CD14-positive monocyte (primary cell): ENCODE measurements at regions not wholly inside any gene's neighbourhood (a gene's known extent, or its start where the extent isn't known, plus 50 kb on each side); places are given as distances from the start of the nearest gene placed in this dataset.

ENCODE experiments used
- DNase-seq, 3 donors: peaks; one replicate each; pipeline ENCODE4 v3.0.0-alpha.2; 2011 to 2022
- H2AFZ ChIP-seq: 2 replicates; pipeline ENCODE4 v1.6.0; 2012; ENCODE audit warnings: mild to moderate bottlenecking, low read depth, low read length, inconsistent platforms; ENCODE audit not compliant: insufficient read depth, poor library complexity, severe bottlenecking
- H3K27ac ChIP-seq, 2 donors: 1 replicate in 1 of 2; 2 replicates in 1 of 2; pipeline ENCODE4 v1.5.1; 2012 to 2013; ENCODE audit warnings: low read length in 2 of 2, control low read depth in 1 of 2, inconsistent platforms in 1 of 2, low read depth in 1 of 2, mild to moderate bottlenecking in 1 of 2
- H3K27me3 ChIP-seq, 2 donors: one replicate each; pipeline versions ENCODE4 v1.6.0 to v1.6.1; 2011 to 2013; ENCODE audit warnings: low read length in 2 of 2; ENCODE audit not compliant: control insufficient read depth in 2 of 2, insufficient read depth in 2 of 2
- H3K36me3 ChIP-seq, 2 donors: replicated peaks in 1 of 2; 1 replicate in 1 of 2; 2 replicates in 1 of 2; pipeline versions ENCODE4 v1.5.1 to v1.6.1; 2012 to 2013; ENCODE audit warnings: low read length in 2 of 2, control low read depth in 1 of 2, inconsistent platforms in 1 of 2, mild to moderate bottlenecking in 1 of 2; ENCODE audit not compliant: insufficient read depth in 2 of 2, control insufficient read depth in 1 of 2
- H3K4me1 ChIP-seq, 2 donors: 1 replicate in 1 of 2; 2 replicates in 1 of 2; pipeline versions ENCODE4 v1.5.1 to v1.6.1; 2012 to 2013; ENCODE audit warnings: low read length in 2 of 2, control low read depth in 1 of 2, inconsistent platforms in 1 of 2, mild to moderate bottlenecking in 1 of 2, moderate library complexity in 1 of 2; ENCODE audit not compliant: insufficient read depth in 2 of 2, control insufficient read depth in 1 of 2
- H3K4me2 ChIP-seq: replicated peaks from 2 replicates; pipeline ENCODE3; 2012; ENCODE audit warnings: low read length, moderate library complexity, mild to moderate bottlenecking; ENCODE audit not compliant: poor library complexity, severe bottlenecking; ENCODE audit errors: extremely low read depth
- H3K4me3 ChIP-seq, 3 experiments: fragments of 200-600 bp in 1 of 3; sonication (generic) in 1 of 3; replicated peaks in 1 of 3; 1 replicate in 2 of 3; 2 replicates in 1 of 3; pipeline ENCODE4 v1.5.1; 2011 to 2013; ENCODE audit warnings: low read length in 3 of 3, mild to moderate bottlenecking in 3 of 3, control low read depth in 2 of 3, low read depth in 2 of 3, inconsistent platforms in 1 of 3, moderate library complexity in 1 of 3
- H3K79me2 ChIP-seq: 2 replicates; pipeline ENCODE4 v1.6.0; 2012; ENCODE audit warnings: mild to moderate bottlenecking, control low read depth, inconsistent platforms, low read length, moderate library complexity; ENCODE audit not compliant: insufficient read depth
- H3K9ac ChIP-seq: 2 replicates; pipeline ENCODE4 v1.6.0; 2017; ENCODE audit warnings: low read length, mild to moderate bottlenecking; ENCODE audit not compliant: insufficient read depth, poor library complexity, severe bottlenecking
- H3K9me3 ChIP-seq, 2 donors: replicated peaks in 1 of 2; 1 replicate in 1 of 2; 2 replicates in 1 of 2; pipeline versions ENCODE4 v1.5.1 to v1.6.1; 2012 to 2013; ENCODE audit warnings: low read length in 2 of 2, control low read depth in 1 of 2; ENCODE audit not compliant: control insufficient read depth in 1 of 2, insufficient read depth in 1 of 2
- H4K20me1 ChIP-seq: 2 replicates; pipeline ENCODE4 v1.6.0; 2012; ENCODE audit warnings: mild to moderate bottlenecking, low read length, control low read depth, moderate library complexity; ENCODE audit not compliant: insufficient read depth
- H3K27ac Mint-ChIP-seq, 7 donors: one replicate each; pipeline ENCODE4 v1.8.0; 2020; ENCODE audit warnings: mild to moderate bottlenecking in 7 of 7, mixed read lengths in 7 of 7, moderate library complexity in 6 of 7, inconsistent platforms in 2 of 7
- H3K27me3 Mint-ChIP-seq, 3 donors: one replicate each; pipeline ENCODE4 v1.8.0; 2021 to 2022; ENCODE audit warnings: low read depth in 3 of 3, mild to moderate bottlenecking in 3 of 3, mixed read lengths in 3 of 3, moderate library complexity in 3 of 3, inconsistent platforms in 1 of 3
- H3K36me3 Mint-ChIP-seq, 2 donors: one replicate each; pipeline ENCODE4 v1.8.0; 2020; ENCODE audit warnings: mixed read lengths in 2 of 2, inconsistent platforms in 1 of 2, mild to moderate bottlenecking in 1 of 2
- H3K4me1 Mint-ChIP-seq: one replicate; pipeline ENCODE4 v1.8.0; 2020; ENCODE audit warnings: mild to moderate bottlenecking, mixed read lengths
- H3K4me3 Mint-ChIP-seq, 2 donors: one replicate each; pipeline ENCODE4 v1.8.0; 2020; ENCODE audit warnings: mild to moderate bottlenecking in 2 of 2, mixed read lengths in 2 of 2, moderate library complexity in 1 of 2
- H3K9me3 Mint-ChIP-seq, 7 donors: one replicate each; pipeline ENCODE4 v1.8.0; 2020 to 2022; ENCODE audit warnings: mixed read lengths in 7 of 7, mild to moderate bottlenecking in 6 of 7, moderate library complexity in 6 of 7, inconsistent platforms in 2 of 7
- WGBS: methylation state at CpG from one replicate; pipeline ENCODE4 v1.1.5; 2013; ENCODE audit warnings: missing lambda C conversion rate; ENCODE audit not compliant: insufficient coverage; 5-methylcytosine and 5-hydroxymethylcytosine counted together
- intact Hi-C, 2 donors: fragments of 100-400 bp; cut with micrococcal nuclease; formaldehyde crosslinking; loops; one replicate each; pipeline versions ENCODE4 v1.15.0 to v1.15.1; 2023
- TF ChIP-seq, protein P1 (sequence below): fragments of 200-600 bp; IDR thresholded peaks from one replicate; pipeline ENCODE4 v1.8.0; 2022; ENCODE audit warnings: antibody characterized with exemption, mild to moderate bottlenecking

DNA sequence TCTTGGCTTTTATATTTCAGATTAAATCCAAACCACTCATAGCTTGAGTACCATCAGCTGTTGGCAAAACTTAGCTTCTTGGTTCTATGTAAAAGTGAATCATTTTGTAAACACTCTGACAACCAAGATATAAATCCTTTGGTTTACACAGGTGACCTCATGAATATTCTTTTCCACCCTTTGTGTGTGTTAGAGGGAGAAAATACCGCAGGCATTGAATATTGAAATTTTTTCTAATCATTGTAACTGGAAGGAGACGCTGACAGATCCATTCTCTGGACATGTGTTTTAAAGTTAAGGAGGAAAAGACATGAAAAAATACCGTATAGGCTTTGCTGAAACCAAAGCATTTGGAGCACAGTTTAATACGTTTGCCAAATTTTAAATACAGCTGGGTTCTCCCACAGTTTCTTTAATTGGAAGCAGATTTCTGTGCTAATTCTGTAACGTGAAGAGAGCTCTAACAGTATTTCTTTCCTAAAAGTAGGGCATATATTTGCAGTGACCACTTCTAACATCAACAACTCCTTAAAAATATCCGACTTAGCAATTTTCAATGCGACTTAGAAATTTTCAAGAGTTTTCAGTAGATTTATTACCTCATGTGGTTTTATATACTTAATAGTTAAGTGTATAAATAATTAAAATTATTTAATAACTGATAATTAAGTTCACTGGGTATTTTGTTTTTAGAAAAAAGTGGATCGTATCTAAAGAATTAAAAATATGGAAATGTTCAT is 388.2 kb downstream of the USP25 start:
- Histone ChIP-seq H3K79me2 (no peaks in the 10 kb centered on the region), H3K36me3 (no peaks in the 10 kb centered on the region), H3K27me3 (no peaks in the 10 kb centered on the region), H2AFZ (no peak overlapping the region), H3K27ac (no peak overlapping the region), H3K9me3 (peaks cover 0 to 8% of the 10 kb centered on the region in 2 donors), H3K4me1 (no peaks in the 10 kb centered on the region), H3K4me3 (no peak overlapping the region), H3K4me2 (no peak overlapping the region), H3K9ac (no peak overlapping the region), H4K20me1 (no peaks in the 10 kb centered on the region)
- intact Hi-C loops: no loop called here
- Mint-ChIP-seq H3K36me3 (no peaks in the 10 kb centered on the region), H3K4me3 (no peak overlapping the region), H3K27me3 (no peaks in the 10 kb centered on the region), H3K9me3 (peaks cover 0 to 16% (median 1%) of the 10 kb centered on the region in 7 donors), H3K4me1 (no peaks in the 10 kb centered on the region), H3K27ac (no peak overlapping the region)
- DNase-seq: no peak
- WGBS: 92% methylated on average over 3 of the region's 8 CpGs
- TF ChIP-seq, protein P1, sequence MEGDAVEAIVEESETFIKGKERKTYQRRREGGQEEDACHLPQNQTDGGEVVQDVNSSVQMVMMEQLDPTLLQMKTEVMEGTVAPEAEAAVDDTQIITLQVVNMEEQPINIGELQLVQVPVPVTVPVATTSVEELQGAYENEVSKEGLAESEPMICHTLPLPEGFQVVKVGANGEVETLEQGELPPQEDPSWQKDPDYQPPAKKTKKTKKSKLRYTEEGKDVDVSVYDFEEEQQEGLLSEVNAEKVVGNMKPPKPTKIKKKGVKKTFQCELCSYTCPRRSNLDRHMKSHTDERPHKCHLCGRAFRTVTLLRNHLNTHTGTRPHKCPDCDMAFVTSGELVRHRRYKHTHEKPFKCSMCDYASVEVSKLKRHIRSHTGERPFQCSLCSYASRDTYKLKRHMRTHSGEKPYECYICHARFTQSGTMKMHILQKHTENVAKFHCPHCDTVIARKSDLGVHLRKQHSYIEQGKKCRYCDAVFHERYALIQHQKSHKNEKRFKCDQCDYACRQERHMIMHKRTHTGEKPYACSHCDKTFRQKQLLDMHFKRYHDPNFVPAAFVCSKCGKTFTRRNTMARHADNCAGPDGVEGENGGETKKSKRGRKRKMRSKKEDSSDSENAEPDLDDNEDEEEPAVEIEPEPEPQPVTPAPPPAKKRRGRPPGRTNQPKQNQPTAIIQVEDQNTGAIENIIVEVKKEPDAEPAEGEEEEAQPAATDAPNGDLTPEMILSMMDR: no peak

DNA sequence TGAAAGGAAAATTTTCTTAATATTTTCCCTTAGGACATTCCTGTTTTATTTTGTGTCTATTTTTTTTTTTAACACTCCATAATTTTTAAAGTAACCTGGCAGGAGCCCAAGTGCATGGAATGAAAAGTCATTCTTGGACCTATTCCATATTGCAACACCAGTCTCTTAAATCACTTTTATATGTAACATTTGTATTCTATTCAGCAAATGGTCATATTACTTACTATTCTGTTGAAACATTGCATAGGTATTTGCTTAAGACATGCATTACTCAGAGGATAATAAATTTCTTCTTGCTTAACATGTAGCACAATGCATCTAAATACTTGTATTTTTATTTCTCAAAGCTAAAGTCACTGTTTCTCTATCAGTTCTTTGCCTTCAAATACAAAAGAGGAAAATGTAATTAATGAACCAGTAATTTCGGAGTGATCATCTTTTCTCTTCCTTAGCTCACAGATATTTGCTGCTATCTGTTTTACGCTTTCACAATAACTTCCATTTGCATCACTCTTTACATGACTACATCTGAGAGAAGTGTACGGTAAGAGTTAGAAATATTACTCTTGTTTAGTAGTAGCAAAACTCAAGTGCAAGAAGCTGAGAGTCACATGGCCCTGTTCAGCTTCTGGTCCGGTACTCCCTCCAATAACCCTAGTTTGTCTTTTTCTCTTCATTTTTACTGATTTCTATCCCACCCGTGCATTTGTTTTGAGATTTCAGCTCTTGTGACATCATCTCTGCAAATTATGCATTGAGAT is 394.8 kb downstream of the USP25 start:
- Mint-ChIP-seq H3K27me3 (peaks cover 0 to 1% (median 1%) of the 10 kb centered on the region in 3 donors), H3K4me3 (no peak overlapping the region), H3K36me3 (no peaks in the 10 kb centered on the region), H3K9me3 (peaks cover 2 to 6% (median 4%) of the 10 kb centered on the region in 7 donors), H3K27ac (no peak overlapping the region), H3K4me1 (no peaks in the 10 kb centered on the region)
- Histone ChIP-seq H3K27me3 (no peaks in the 10 kb centered on the region), H3K36me3 (no peaks in the 10 kb centered on the region), H3K9me3 (no peaks in the 10 kb centered on the region), H4K20me1 (no peaks in the 10 kb centered on the region), H3K4me2 (no peak overlapping the region), H3K27ac (no peak overlapping the region), H3K4me1 (no peaks in the 10 kb centered on the region), H3K79me2 (no peaks in the 10 kb centered on the region), H3K9ac (no peak overlapping the region), H3K4me3 (no peak overlapping the region), H2AFZ (no peak overlapping the region)
- WGBS: no CpG with 5 or more reads among the region's 5 CpGs
- TF ChIP-seq, protein P1: no peak
- intact Hi-C loops: no loop called here
- no peak for DNase-seq
